HG03025 (cell line): ENCODE measurements at regions not wholly inside any gene's neighbourhood (a gene's known extent, or its start where the extent isn't known, plus 50 kb on each side); places are given as distances from the start of the nearest gene placed in this dataset.

Experiments
- ATAC-seq: cut with Tn5 transposase; IDR thresholded peaks from one replicate; pipeline ENCODE4 v1.9.1; 2021; ENCODE audit warnings: mild to moderate bottlenecking, moderate library complexity; ENCODE audit not compliant: unreplicated experiment, low FRiP score

- ATAC-seq = peak; percentile 80
These were observed 76.4 kb upstream of the SMARCA2 start for GRCh38 chr9:1938675-1939170.

- no peak for ATAC-seq
These were observed 75.7 kb upstream of the SMARCA2 start for GRCh38 chr9:1939466-1939865.

GRCh38 chr9:1939926-1940368 is 75.2 kb upstream of the SMARCA2 start:
- ATAC-seq = peak; percentile 72

GRCh38 chr9:1941989-1942388 is 73.2 kb upstream of the SMARCA2 start:
- no peak for ATAC-seq

- ATAC-seq = no peak
These were observed 68.4 kb upstream of the SMARCA2 start for GRCh38 chr9:1946526-1947283.

- no peak for ATAC-seq
These were observed 67.7 kb upstream of the SMARCA2 start for GRCh38 chr9:1947438-1947837.

GRCh38 chr9:1948541-1948940 is 66.6 kb upstream of the SMARCA2 start:
- no peak for ATAC-seq

- ATAC-seq = no peak
These were observed 63.7 kb upstream of the SMARCA2 start for GRCh38 chr9:1951446-1951845.

GRCh38 chr9:1952001-1952400 is 63.1 kb upstream of the SMARCA2 start:
- no peak for ATAC-seq

- no peak for ATAC-seq
These were observed 60.9 kb upstream of the SMARCA2 start for GRCh38 chr9:1954238-1954637.

- no peak for ATAC-seq
These were observed 58.2 kb upstream of the SMARCA2 start for GRCh38 chr9:1956958-1957357.

GRCh38 chr9:1957856-1958255 is 57.3 kb upstream of the SMARCA2 start:
- no peak for ATAC-seq

GRCh38 chr9:1959371-1959770 is 55.8 kb upstream of the SMARCA2 start:
- ATAC-seq = no peak

GRCh38 chr9:1960342-1961042 is 54.7 kb upstream of the SMARCA2 start:
- no peak for ATAC-seq

- no peak for ATAC-seq
These were observed 53.0 kb upstream of the SMARCA2 start for GRCh38 chr9:1962122-1962521.

GRCh38 chr9:1962588-1963106 is 52.5 kb upstream of the SMARCA2 start:
- no peak for ATAC-seq

- no peak for ATAC-seq
These were observed 51.1 kb upstream of the SMARCA2 start for GRCh38 chr9:1964093-1964492.
